GM20000 (cell line): ENCODE measurements at regions not wholly inside any gene's neighbourhood (a gene's known extent, or its start where the extent isn't known, plus 50 kb on each side); places are given as distances from the start of the nearest gene placed in this dataset.
"Not testable (repeated sequence)": the region's sequence is repeated elsewhere in the genome, so short reads cannot be mapped to it uniquely, and the experiment has no call there.

ENCODE experiments used
- DNase-seq: peaks from one replicate; pipeline ENCODE4 v3.0.0; 2012; ENCODE audit warnings: low spot score
- CTCF ChIP-seq: IDR thresholded peaks from 2 replicates; pipeline ENCODE4 v1.5.1; 2012; ENCODE audit warnings: mild to moderate bottlenecking, control low read depth; ENCODE audit errors: extremely low read depth, missing control alignments

DNA sequence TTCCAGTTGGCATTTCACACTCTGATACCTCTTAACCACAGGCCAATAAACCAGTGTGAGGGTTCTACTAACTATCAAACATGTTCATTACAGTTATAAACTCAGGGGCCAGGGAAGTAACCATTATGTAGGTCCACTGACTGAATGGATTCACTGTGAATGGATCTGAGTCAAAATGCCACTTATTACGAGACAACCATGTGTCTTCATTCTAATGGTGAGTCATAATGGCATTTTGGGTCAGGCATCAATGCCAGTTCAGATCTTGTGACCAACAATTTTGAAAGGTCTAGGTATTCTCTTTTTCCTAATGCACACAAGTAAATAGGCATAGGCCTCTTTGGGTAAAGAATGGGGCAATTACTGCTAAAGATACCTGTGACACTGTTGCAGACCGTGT is 112.2 kb upstream of the HEY2 start:
- DNase-seq = no peak
- TF ChIP-seq CTCF = no peak

DNA sequence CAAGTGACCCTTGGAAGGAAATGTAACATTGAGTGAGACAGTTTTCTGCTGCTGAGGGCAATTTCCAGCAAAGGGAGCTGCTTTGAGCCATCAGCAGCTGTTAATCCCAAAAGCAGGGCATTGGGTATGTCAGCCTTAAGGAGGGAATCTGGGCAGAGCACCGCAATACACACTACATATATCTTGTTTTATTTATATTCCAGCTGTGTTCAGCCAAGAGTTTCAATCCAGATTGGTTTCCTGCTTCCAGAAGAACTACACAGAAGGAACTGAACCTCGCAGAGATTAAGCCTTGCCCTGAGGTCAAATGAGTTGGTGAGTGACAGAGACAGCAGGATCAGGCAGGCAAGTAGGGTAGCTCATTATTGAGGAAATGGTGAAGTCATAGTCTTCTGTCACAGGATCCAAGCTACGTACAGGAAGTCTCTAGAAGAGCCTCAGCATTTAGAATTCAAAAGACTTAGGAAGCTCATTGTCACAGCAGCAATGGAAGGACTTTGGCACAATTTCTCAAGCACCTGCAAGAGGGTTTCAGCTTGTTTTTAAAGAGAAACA is 109.9 kb upstream of the HEY2 start:
- no peak for TF ChIP-seq CTCF
- no peak for DNase-seq

DNA sequence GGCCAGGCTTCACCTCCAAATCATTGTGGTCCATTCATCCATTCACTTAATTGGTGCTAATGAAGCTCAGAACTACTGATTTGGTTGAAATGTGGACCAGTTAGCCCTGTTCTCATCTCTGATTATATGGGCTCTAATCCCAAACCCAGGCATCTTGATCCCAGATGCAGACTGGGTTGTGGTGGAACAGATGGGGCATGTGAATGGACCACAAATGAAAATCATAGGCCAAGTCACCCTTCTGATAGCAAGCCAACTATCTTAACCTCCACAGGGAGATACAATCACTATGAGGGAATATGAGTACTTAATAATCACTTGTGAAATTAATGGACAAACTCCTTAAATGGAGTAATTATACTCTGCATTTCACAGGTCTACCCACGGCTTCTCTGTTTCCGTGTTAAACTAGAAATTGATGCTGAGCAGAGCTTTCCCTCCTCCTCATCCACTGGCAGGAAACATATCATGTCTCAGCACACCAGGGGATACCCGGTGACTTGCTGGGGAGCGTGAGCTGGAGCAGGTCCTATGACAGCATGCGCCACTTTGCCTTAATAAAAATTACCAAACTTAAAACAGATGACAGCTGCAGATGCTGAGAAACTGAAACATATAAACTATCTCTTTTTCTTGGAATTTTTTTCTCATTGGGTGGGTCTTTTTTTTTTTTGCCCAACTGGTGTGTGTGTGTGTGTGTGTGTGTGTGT is 108.8 kb upstream of the HEY2 start:
- DNase-seq = no peak
- no peak for TF ChIP-seq CTCF

DNA sequence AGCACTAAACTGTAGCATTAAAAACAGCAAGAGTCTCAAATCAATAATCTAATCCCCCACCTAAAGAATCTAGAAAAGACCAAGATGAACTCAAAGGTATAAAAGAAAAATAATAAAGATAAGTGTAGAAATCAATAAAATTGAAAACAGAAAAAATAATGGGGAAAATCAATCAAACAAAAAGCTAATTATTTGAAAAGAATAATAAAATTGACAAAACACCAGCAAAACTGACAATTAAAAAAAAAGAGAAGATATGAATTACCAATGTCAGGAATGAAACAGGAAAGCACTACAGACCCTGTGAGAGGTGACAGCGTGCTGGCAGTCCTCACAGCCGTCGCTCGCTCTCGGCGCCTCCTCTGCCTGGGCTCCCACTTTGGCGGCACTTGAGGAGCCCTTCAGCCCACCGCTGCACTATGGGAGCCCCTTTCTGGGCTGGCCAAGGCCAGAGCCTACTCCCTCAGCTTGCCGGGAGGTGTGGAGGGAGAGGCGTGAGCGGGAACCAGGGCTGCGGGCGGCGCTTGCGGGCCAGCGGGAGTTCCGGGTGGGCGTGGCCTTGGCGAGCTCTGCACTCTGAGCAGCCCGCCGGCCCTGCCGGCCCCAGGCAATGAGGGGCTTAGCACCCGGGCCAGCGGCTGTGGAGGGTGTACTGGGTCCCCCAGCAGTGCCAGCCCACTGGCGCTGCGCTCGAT is 105.3 kb upstream of the HEY2 start:
- not testable (repeated sequence) for DNase-seq

DNA sequence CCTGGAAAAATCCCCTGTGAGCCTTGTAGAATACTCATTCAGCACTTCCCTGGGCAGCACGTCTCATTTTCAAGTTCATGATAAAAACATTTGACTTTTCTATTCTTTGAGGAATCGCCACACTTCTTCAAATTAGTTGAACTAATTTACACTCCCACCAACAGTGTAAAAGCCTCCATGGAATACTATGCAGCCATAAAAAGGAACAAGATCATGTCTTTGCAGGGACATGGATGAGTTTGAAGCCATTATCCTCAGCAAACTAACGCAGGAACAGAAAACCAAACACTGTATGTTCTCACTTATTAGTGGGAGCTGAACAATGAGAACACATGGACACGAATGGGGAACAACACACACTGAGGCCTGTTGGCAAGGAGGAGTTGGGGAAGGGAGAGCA is 102.0 kb upstream of the HEY2 start:
- no peak for DNase-seq
- TF ChIP-seq CTCF = no peak

- not testable (repeated sequence) for DNase-seq
Measured at GRCh38 chr6:125653752-125654151, 95.7 kb upstream of the HEY2 start.

- no peak for DNase-seq
- no peak for TF ChIP-seq CTCF
Measured at GRCh38 chr6:125655511-125655910, 93.9 kb upstream of the HEY2 start.

DNA sequence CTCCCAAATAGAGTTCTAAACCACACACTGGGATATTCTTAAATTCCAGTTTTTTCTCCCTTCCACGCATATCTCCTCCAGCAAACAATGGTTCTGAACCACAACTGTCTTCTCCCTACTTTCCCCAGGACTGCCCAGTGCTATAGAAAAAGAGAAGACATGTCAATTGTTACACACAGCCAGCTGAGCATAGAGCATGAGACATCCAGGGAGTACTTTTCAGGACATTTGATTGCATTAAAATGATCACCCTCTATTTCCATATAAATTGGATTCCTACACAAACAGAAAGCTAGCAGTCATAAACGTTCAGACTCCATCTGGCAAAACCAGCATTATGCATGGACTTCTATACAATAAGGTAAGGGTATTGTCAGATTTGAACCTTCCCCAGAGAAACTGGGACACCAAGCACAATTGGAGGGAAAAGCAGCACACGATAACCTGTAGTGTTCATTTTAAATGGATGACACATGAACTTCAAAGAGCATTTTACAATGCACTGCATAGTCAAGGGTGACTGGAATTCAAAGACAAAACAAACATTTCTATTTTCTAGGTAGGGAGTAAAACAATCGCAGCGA is 93.1 kb upstream of the HEY2 start:
- no peak for DNase-seq
- TF ChIP-seq CTCF = no peak
